ENCODE measurements at regions not wholly inside any gene's neighbourhood (a gene's known extent, or its start where the extent isn't known, plus 50 kb on each side); places are given as distances from the start of the nearest gene placed in this dataset.
A peak's percentile ranks its signal among the peaks of the same experiment; 100 is the strongest.

GRCh38 chr9:118990949-118991348, 378.3 kb downstream of the BRINP1 start (continued):
- TF ChIP-seq ZMAT4 (CRISPR knock-in tag; IDR thresholded peaks at IDR 0.05) (no peak), ZNF138 (CRISPR knock-in tag; conservative IDR thresholded peaks at IDR 0.05) (no peak), MAX (CRISPR knock-in tag; IDR thresholded peaks at IDR 0.05) (no peak), SOX15 (CRISPR knock-in tag; IDR thresholded peaks at IDR 0.05) (no peak), FOXP1 (CRISPR knock-in tag; IDR thresholded peaks at IDR 0.05; ENCODE audit: borderline replicate concordance) (no peak), ZNF281 (CRISPR knock-in tag; IDR thresholded peaks at IDR 0.05) (no peak)

GRCh38 chr9:118991366-118992285, 377.6 kb downstream of the BRINP1 start:
- Mint-ChIP-seq H3K27me3 (ENCODE audit: low read depth) (peaks cover 4% of the 10 kb centered on the region), H3K27ac (no peak overlapping the region), H3K4me3 (no peak overlapping the region), H3K4me1 (peaks cover 47% of the 10 kb centered on the region), H3K9me3 (no peaks in the 10 kb centered on the region), H3K36me3 (no peaks in the 10 kb centered on the region)
- CTCF ChIA-PET: no interaction called here
- TF ChIP-seq ETV6 (CRISPR knock-in tag; IDR thresholded peaks at IDR 0.05) (peak; percentile 42; the same call in 1 of the 2 replicates), GRHL2 (CRISPR knock-in tag; IDR thresholded peaks at IDR 0.05; ENCODE audit: insufficient replicate concordance, severe bottlenecking) (no peak), TP53 (CRISPR knock-in tag; IDR thresholded peaks at IDR 0.05) (no peak), CBFB (CRISPR knock-in tag; IDR thresholded peaks at IDR 0.05; ENCODE audit: low read depth) (no peak), NR2C2 (CRISPR knock-in tag; IDR thresholded peaks at IDR 0.05) (no peak)
- DNase-seq (ENCODE audit: low spot score): peak; percentile 11
- peak; percentile 57 for ATAC-seq
- POLR2A ChIA-PET: interaction anchor here (0.6 kb wide), 1 partner anchor 71 kb away, joined by 3 read pairs; no protein-coding TSS in a partner anchor

- peaks cover 43% of the 10 kb centered on the region for H3K4me1 Mint-ChIP-seq
- H3K9me3 Mint-ChIP-seq: no peaks in the 10 kb centered on the region
- no peak for TF ChIP-seq GABPB1 (CRISPR knock-in tag; IDR thresholded peaks at IDR 0.05)
- TF ChIP-seq MXD4 (CRISPR knock-in tag; IDR thresholded peaks at IDR 0.05; ENCODE audit: borderline replicate concordance): no peak
- no peak for TF ChIP-seq AFF4 (CRISPR knock-in tag; IDR thresholded peaks at IDR 0.05; ENCODE audit: borderline replicate concordance)
- no peak for TF ChIP-seq USF1 (CRISPR knock-in tag; IDR thresholded peaks at IDR 0.05)
- no peak for TF ChIP-seq RORB (CRISPR knock-in tag; IDR thresholded peaks at IDR 0.05)
- TF ChIP-seq ATF3 (CRISPR knock-in tag; conservative IDR thresholded peaks at IDR 0.05): no peak
- no peak for TF ChIP-seq OVOL2 (CRISPR knock-in tag; IDR thresholded peaks at IDR 0.05; ENCODE audit: borderline replicate concordance)
- no peak for TF ChIP-seq E2F1 (CRISPR knock-in tag; IDR thresholded peaks at IDR 0.05)
- TF ChIP-seq ZBTB21 (CRISPR knock-in tag; IDR thresholded peaks at IDR 0.05; ENCODE audit: borderline replicate concordance): no peak
- no peak for TF ChIP-seq ZNF232 (CRISPR knock-in tag; IDR thresholded peaks at IDR 0.05)
- no peak for TF ChIP-seq FOXK1 (CRISPR knock-in tag; IDR thresholded peaks at IDR 0.05)
- H3K27ac Mint-ChIP-seq: no peak overlapping the region
- H3K4me3 Mint-ChIP-seq: no peak overlapping the region
- no peak for ATAC-seq
- H3K27me3 Mint-ChIP-seq (ENCODE audit: low read depth): peaks cover 4% of the 10 kb centered on the region
- DNase-seq (ENCODE audit: low spot score): no peak
- ChIA-PET POLR2A (no interaction called here), CTCF (no interaction called here)
- no peaks in the 10 kb centered on the region for H3K36me3 Mint-ChIP-seq
Measured at GRCh38 chr9:118992813-118993794, 376.1 kb downstream of the BRINP1 start.

Measured in WTC11 (cell line).